HepG2 (cell line): ENCODE measurements at regions not wholly inside any gene's neighbourhood (a gene's known extent, or its start where the extent isn't known, plus 50 kb on each side); places are given as distances from the start of the nearest gene placed in this dataset.

Experiments
- AGO2 ChIP-seq: fragments of 200-400 bp; formaldehyde crosslinking; optimal IDR thresholded peaks from 2 replicates; pipeline ENCODE3; 2017; ENCODE audit warnings: mild to moderate bottlenecking, low read depth, low read length, moderate library complexity
- BCLAF1 ChIP-seq: fragments of 450-650 bp; IDR thresholded peaks from 2 replicates; pipeline ENCODE4 v1.6.1; 2017; ENCODE audit warnings: mild to moderate bottlenecking
- ELF4 ChIP-seq: sonication (generic); formaldehyde crosslinking; IDR thresholded peaks from 2 replicates; pipeline ENCODE4 v1.5.0; 2020; ENCODE audit warnings: missing genetic modification reagents, mild to moderate bottlenecking, moderate library complexity, borderline replicate concordance
- FOSL1 ChIP-seq: sonication (generic); formaldehyde crosslinking; IDR thresholded peaks from 2 replicates; pipeline ENCODE4 v1.9.0; 2021; ENCODE audit warnings: missing genetic modification reagents, borderline replicate concordance
- HDAC1 ChIP-seq: sonication (generic); formaldehyde crosslinking; IDR thresholded peaks from 2 replicates; pipeline ENCODE4 v1.5.1; 2020; ENCODE audit warnings: mild to moderate bottlenecking, missing genetic modification reagents
- HNF4G ChIP-seq, 2 experiments: sonication (generic) in 1 of 2; formaldehyde crosslinking in 1 of 2; IDR thresholded peaks; 2 replicates each; pipeline versions ENCODE4 v1.4.0 to v1.6.1; 2011 to 2020; ENCODE audit warnings: borderline replicate concordance in 2 of 2, low read depth in 2 of 2, mild to moderate bottlenecking in 2 of 2, low read length in 1 of 2, missing genetic modification reagents in 1 of 2, moderate library complexity in 1 of 2
- KLF6 ChIP-seq: IDR thresholded peaks from 2 replicates; pipeline ENCODE4 v1.8.0; 2016; ENCODE audit warnings: missing biosample characterization, missing genetic modification reagents
- MYC ChIP-seq: sonication (generic); formaldehyde crosslinking; IDR thresholded peaks from 2 replicates; pipeline ENCODE4 v1.9.0; 2021; ENCODE audit warnings: missing genetic modification reagents, borderline replicate concordance
- PHF21A ChIP-seq: sonication (generic); formaldehyde crosslinking; IDR thresholded peaks from 2 replicates; pipeline ENCODE4 v1.5.0; 2020; ENCODE audit warnings: mild to moderate bottlenecking, missing genetic modification reagents
- SALL1 ChIP-seq: sonication (generic); formaldehyde crosslinking; IDR thresholded peaks from 2 replicates; pipeline ENCODE4 v1.8.0; 2022; ENCODE audit warnings: mild to moderate bottlenecking, missing genetic modification reagents
- SNAPC2 ChIP-seq: sonication (generic); formaldehyde crosslinking; IDR thresholded peaks from 2 replicates; pipeline ENCODE4 v1.8.1; 2022; ENCODE audit warnings: mild to moderate bottlenecking, missing genetic modification reagents
- THAP8 ChIP-seq: sonication (generic); formaldehyde crosslinking; IDR thresholded peaks from 2 replicates; pipeline ENCODE4 v1.5.1; 2020; ENCODE audit warnings: missing genetic modification reagents, mild to moderate bottlenecking, borderline replicate concordance
- ZNF382 ChIP-seq: sonication (generic); formaldehyde crosslinking; IDR thresholded peaks from 2 replicates; pipeline ENCODE4 v1.5.0; 2020; ENCODE audit warnings: missing genetic modification reagents, mild to moderate bottlenecking, borderline replicate concordance
- ZNF431 ChIP-seq: sonication (generic); formaldehyde crosslinking; IDR thresholded peaks from 2 replicates; pipeline ENCODE4 v1.9.0; 2022; ENCODE audit warnings: missing genetic modification reagents, low read depth, mild to moderate bottlenecking, borderline replicate concordance
- ZNF446 ChIP-seq: sonication (generic); formaldehyde crosslinking; IDR thresholded peaks from 2 replicates; pipeline ENCODE4 v1.5.0; 2020; ENCODE audit warnings: mild to moderate bottlenecking, missing genetic modification reagents
- ZNF672 ChIP-seq: sonication (generic); formaldehyde crosslinking; IDR thresholded peaks from 2 replicates; pipeline ENCODE4 v1.8.1; 2022; ENCODE audit warnings: missing genetic modification reagents
- ZXDC ChIP-seq: sonication (generic); formaldehyde crosslinking; IDR thresholded peaks from 2 replicates; pipeline ENCODE4 v1.5.0; 2020; ENCODE audit warnings: mild to moderate bottlenecking, missing genetic modification reagents

- no peak for TF ChIP-seq ZXDC (CRISPR knock-in tag)
- TF ChIP-seq THAP8 (CRISPR knock-in tag): no peak
- peak; percentile 39 for TF ChIP-seq HNF4G (IDR thresholded peaks at IDR 0.05; ENCODE audit: borderline replicate concordance, low read depth, low read length)
- TF ChIP-seq HNF4G (CRISPR knock-in tag; IDR thresholded peaks at IDR 0.05; ENCODE audit: borderline replicate concordance, low read depth): no peak
- TF ChIP-seq SNAPC2 (CRISPR knock-in tag): no peak
- TF ChIP-seq ZNF672 (CRISPR knock-in tag): no peak
- TF ChIP-seq KLF6 (CRISPR knock-in tag): no peak
- TF ChIP-seq HDAC1 (CRISPR knock-in tag): peak; percentile 8; the same call in 1 of the 2 replicates
- TF ChIP-seq SALL1 (CRISPR knock-in tag): peak; percentile 35; the same call in 1 of the 2 replicates
- no peak for TF ChIP-seq ZNF431 (CRISPR knock-in tag)
- TF ChIP-seq BCLAF1: no peak
- no peak for TF ChIP-seq ZNF446
- 0 out of 2 replicates have a peak, but pooled peaks have one; percentile 35 for TF ChIP-seq PHF21A (CRISPR knock-in tag)
- no peak for TF ChIP-seq ZNF382 (CRISPR knock-in tag)
- TF ChIP-seq FOSL1 (CRISPR knock-in tag): no peak
- TF ChIP-seq ELF4 (CRISPR knock-in tag): no peak
- no peak for TF ChIP-seq AGO2
- TF ChIP-seq MYC (CRISPR knock-in tag): no peak
Observed at GRCh38 chr20:57043669-57044268, 222.7 kb downstream of the BMP7 start (continued).
